Endothelial cell (in vitro differentiated cells): ENCODE measurements at regions not wholly inside any gene's neighbourhood (a gene's known extent, or its start where the extent isn't known, plus 50 kb on each side); places are given as distances from the start of the nearest gene placed in this dataset.
A peak's percentile ranks its signal among the peaks of the same experiment; 100 is the strongest.

ENCODE experiments used
- DNase-seq: peaks from one replicate; pipeline ENCODE4 v3.0.0; 2021; ENCODE audit warnings: low spot score
- H3K27ac Mint-ChIP-seq: one replicate; pipeline ENCODE4 v1.8.0; 2021; ENCODE audit warnings: mixed read lengths, inconsistent platforms; ENCODE audit not compliant: unreplicated experiment
- H3K27me3 Mint-ChIP-seq: one replicate; pipeline ENCODE4 v1.8.0; 2021; ENCODE audit warnings: mild to moderate bottlenecking, moderate library complexity, mixed read lengths, inconsistent platforms; ENCODE audit not compliant: unreplicated experiment
- H3K36me3 Mint-ChIP-seq: one replicate; pipeline ENCODE4 v1.8.0; 2021; ENCODE audit warnings: mild to moderate bottlenecking, low read depth, mixed read lengths, inconsistent platforms; ENCODE audit not compliant: unreplicated experiment
- H3K4me1 Mint-ChIP-seq: one replicate; pipeline ENCODE4 v1.8.0; 2021; ENCODE audit warnings: mild to moderate bottlenecking, mixed read lengths, inconsistent platforms; ENCODE audit not compliant: unreplicated experiment
- H3K4me3 Mint-ChIP-seq: one replicate; pipeline ENCODE4 v1.8.0; 2021; ENCODE audit warnings: mild to moderate bottlenecking, mixed read lengths, inconsistent platforms; ENCODE audit not compliant: unreplicated experiment
- H3K9me3 Mint-ChIP-seq: one replicate; pipeline ENCODE4 v1.8.0; 2021; ENCODE audit warnings: mixed read lengths, inconsistent platforms; ENCODE audit not compliant: unreplicated experiment
- TF ChIP-seq, protein P1 (sequence below): fragments of 200-600 bp; sonication (generic); IDR thresholded peaks from one replicate; pipeline ENCODE4 v1.5.0; 2021; ENCODE audit warnings: antibody characterized with exemption; ENCODE audit not compliant: unreplicated experiment

GRCh38 chr4:189436207-189436606 lies 504.5 kb upstream of the FRG1 start:
- Mint-ChIP-seq H3K4me3 (no peak overlapping the region), H3K9me3 (peaks cover 5% of the 10 kb centered on the region), H3K27me3 (no peaks in the 10 kb centered on the region), H3K36me3 (no peaks in the 10 kb centered on the region), H3K27ac (no peak overlapping the region), H3K4me1 (no peaks in the 10 kb centered on the region)
- TF ChIP-seq, protein P1, sequence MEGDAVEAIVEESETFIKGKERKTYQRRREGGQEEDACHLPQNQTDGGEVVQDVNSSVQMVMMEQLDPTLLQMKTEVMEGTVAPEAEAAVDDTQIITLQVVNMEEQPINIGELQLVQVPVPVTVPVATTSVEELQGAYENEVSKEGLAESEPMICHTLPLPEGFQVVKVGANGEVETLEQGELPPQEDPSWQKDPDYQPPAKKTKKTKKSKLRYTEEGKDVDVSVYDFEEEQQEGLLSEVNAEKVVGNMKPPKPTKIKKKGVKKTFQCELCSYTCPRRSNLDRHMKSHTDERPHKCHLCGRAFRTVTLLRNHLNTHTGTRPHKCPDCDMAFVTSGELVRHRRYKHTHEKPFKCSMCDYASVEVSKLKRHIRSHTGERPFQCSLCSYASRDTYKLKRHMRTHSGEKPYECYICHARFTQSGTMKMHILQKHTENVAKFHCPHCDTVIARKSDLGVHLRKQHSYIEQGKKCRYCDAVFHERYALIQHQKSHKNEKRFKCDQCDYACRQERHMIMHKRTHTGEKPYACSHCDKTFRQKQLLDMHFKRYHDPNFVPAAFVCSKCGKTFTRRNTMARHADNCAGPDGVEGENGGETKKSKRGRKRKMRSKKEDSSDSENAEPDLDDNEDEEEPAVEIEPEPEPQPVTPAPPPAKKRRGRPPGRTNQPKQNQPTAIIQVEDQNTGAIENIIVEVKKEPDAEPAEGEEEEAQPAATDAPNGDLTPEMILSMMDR = no peak
- DNase-seq = peak; percentile 10

DNA sequence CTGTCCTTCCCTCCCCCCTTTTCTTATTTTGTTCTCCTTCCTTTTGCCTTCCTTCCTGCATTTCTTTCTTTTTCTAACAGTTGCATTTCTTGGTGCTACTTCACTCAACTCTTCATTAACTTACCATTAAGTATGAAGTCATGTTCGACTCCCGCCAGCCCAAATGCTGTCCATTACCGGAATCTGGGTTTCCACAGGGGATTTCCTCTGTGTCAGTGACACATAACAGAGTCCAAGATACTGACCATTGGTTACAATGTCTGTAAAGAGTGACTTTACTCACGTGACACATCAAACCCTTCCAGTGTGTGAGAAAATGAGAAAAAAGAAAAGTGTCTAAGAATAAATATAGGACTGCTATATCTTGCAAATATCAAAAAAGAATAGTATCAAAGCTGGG lies 500.0 kb upstream of the FRG1 start:
- no peaks in the 10 kb centered on the region for H3K27me3 Mint-ChIP-seq
- no peak for DNase-seq
- no peak overlapping the region for H3K27ac Mint-ChIP-seq
- H3K9me3 Mint-ChIP-seq = peaks cover 5% of the 10 kb centered on the region
- no peak overlapping the region for H3K4me3 Mint-ChIP-seq
- H3K4me1 Mint-ChIP-seq = no peaks in the 10 kb centered on the region
- TF ChIP-seq, protein P1 = no peak
- no peaks in the 10 kb centered on the region for H3K36me3 Mint-ChIP-seq

- H3K27ac Mint-ChIP-seq = no peak overlapping the region
- no peak for DNase-seq
- no peaks in the 10 kb centered on the region for H3K36me3 Mint-ChIP-seq
- TF ChIP-seq, protein P1 = no peak
- H3K4me3 Mint-ChIP-seq = no peak overlapping the region
- no peaks in the 10 kb centered on the region for H3K4me1 Mint-ChIP-seq
- peaks cover 1% of the 10 kb centered on the region for H3K9me3 Mint-ChIP-seq
- peaks cover 3% of the 10 kb centered on the region for H3K27me3 Mint-ChIP-seq
These were observed 497.3 kb upstream of the FRG1 start for GRCh38 chr4:189443341-189443740.

GRCh38 chr4:189445613-189446012 lies 495.1 kb upstream of the FRG1 start:
- Mint-ChIP-seq H3K27ac (no peak overlapping the region), H3K27me3 (peaks cover 6% of the 10 kb centered on the region), H3K4me1 (no peaks in the 10 kb centered on the region), H3K4me3 (no peak overlapping the region), H3K36me3 (no peaks in the 10 kb centered on the region), H3K9me3 (peaks cover 18% of the 10 kb centered on the region)
- no peak for DNase-seq
- TF ChIP-seq, protein P1 = no peak

DNA sequence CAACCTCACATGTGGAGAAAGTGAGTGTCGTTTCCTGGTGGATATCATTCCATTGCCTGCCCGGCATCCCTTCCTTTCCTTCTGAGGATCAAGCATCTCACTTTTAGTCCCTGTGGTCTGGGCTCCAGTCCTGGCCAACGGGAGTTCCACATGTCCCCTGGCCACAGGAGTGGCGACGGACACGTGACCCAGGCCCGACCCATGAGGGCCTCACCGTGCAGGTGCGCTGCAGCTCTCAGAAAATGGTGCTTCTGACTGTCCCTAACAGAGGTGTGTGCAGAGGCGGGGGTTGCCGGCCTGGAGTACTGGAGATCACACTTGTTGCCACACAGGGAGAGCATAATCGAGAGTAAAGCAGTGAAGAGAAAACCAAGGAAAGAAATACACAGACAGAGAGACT lies 476.9 kb upstream of the FRG1 start:
- Mint-ChIP-seq H3K36me3 (peaks cover 4% of the 10 kb centered on the region), H3K27me3 (peaks cover 3% of the 10 kb centered on the region), H3K27ac (no peak overlapping the region), H3K9me3 (peaks cover 13% of the 10 kb centered on the region), H3K4me1 (no peaks in the 10 kb centered on the region), H3K4me3 (no peak overlapping the region)
- TF ChIP-seq, protein P1 = no peak
- DNase-seq = no peak
